ENCODE measurements at regions not wholly inside any gene's neighbourhood (a gene's known extent, or its start where the extent isn't known, plus 50 kb on each side); places are given as distances from the start of the nearest gene placed in this dataset.

- TF ChIP-seq CTCF (IDR thresholded peaks at IDR 0.05) (no peak), ZFX (IDR thresholded peaks at IDR 0.05; ENCODE audit: borderline replicate concordance) (no peak)
These were observed 290.9 kb upstream of the TACR3 start for GRCh38 chr4:104010722-104011121.
